Endothelial cell of umbilical vein (primary cell): ENCODE measurements at regions not wholly inside any gene's neighbourhood (a gene's known extent, or its start where the extent isn't known, plus 50 kb on each side); places are given as distances from the start of the nearest gene placed in this dataset.
"Not testable (repeated sequence)": the region's sequence is repeated elsewhere in the genome, so short reads cannot be mapped to it uniquely, and the experiment has no call there.

Source experiments
- BruUV-seq: library from RNA; stranded (reverse); fragments of 400-500 nt; replicated peaks from 2 replicates; lab custom pipeline; 2021; lab: Mats Ljungman, UMichigan
- CTCF ChIA-PET: fragments of 300-600, 350-600 bp; sonication (Branson Sonifier 250); formaldehyde crosslinking; loops from one replicate; lab custom pipeline; 2021; ENCODE audit warnings: antibody characterized with exemption, inconsistent platforms; lab: Charles Lee
- POLR2A ChIA-PET: fragments of 300-600, 350-600 bp; sonication (Branson Sonifier 250); formaldehyde crosslinking; loops from one replicate; lab custom pipeline; 2021; ENCODE audit warnings: antibody characterized with exemption, inconsistent platforms; lab: Charles Lee
- DNase-seq: peaks from one replicate; pipeline ENCODE4 v3.0.0-alpha.2; 2011; ENCODE audit warnings: low read depth, low spot score
- FAIRE-seq: peaks from 2 replicates; lab custom pipeline; 2011; peaks lifted over from hg19 to GRCh38; lab: Jason Lieb, UNC
- H2AFZ ChIP-seq: 2 replicates; pipeline ENCODE4 v1.6.0; 2012; ENCODE audit warnings: low read depth, low read length, control low read depth, inconsistent platforms
- H3K27ac ChIP-seq: 2 replicates; pipeline ENCODE4 v1.5.1; 2011; ENCODE audit warnings: low read depth, mild to moderate bottlenecking, control low read depth, low read length, moderate library complexity; ENCODE audit not compliant: insufficient read depth
- H3K27me3 ChIP-seq, 2 experiments: 2 replicates each; pipeline versions ENCODE4 v1.6.0 to v1.6.1; 2011; ENCODE audit warnings: low read length in 2 of 2, mixed read lengths in 1 of 2; ENCODE audit not compliant: control insufficient read depth in 2 of 2, insufficient read depth in 2 of 2
- H3K36me3 ChIP-seq, 2 experiments: 2 replicates in 1 of 2; 3 replicates in 1 of 2; pipeline ENCODE4 v1.5.1; 2011; ENCODE audit warnings: low read length in 2 of 2, mild to moderate bottlenecking in 1 of 2, moderate library complexity in 1 of 2; ENCODE audit not compliant: control insufficient read depth in 2 of 2, insufficient read depth in 2 of 2; ENCODE audit errors: extremely low read depth in 1 of 2
- H3K4me1 ChIP-seq: 3 replicates; pipeline ENCODE4 v1.5.1; 2011; ENCODE audit warnings: mild to moderate bottlenecking, low read length; ENCODE audit not compliant: control insufficient read depth, insufficient read depth; ENCODE audit errors: extremely low read depth
- H3K4me2 ChIP-seq: 2 replicates; pipeline ENCODE4 v1.6.1; 2011; ENCODE audit warnings: low read length, control low read depth, mixed read lengths; ENCODE audit not compliant: insufficient read depth
- H3K4me3 ChIP-seq, 3 experiments: fragments of 200-600 bp in 1 of 3; sonication (generic), shearing (Covaris generic) in 1 of 3; replicated peaks in 1 of 3; 2 replicates each; pipeline ENCODE4 v1.5.1; 2011 to 2016; ENCODE audit warnings: control low read depth in 3 of 3, low read length in 3 of 3, mild to moderate bottlenecking in 2 of 3, inconsistent platforms in 1 of 3, low read depth in 1 of 3, moderate library complexity in 1 of 3; ENCODE audit not compliant: insufficient read depth in 1 of 3
- H3K79me2 ChIP-seq: 2 replicates; pipeline ENCODE4 v1.6.0; 2012; ENCODE audit warnings: low read length, inconsistent platforms; ENCODE audit not compliant: control insufficient read depth, insufficient read depth
- H3K9ac ChIP-seq: replicated peaks from 2 replicates; pipeline ENCODE3; 2011; ENCODE audit warnings: low read length, control low read depth; ENCODE audit not compliant: insufficient read depth; ENCODE audit errors: extremely low read depth
- H3K9me1 ChIP-seq: replicated peaks from 3 replicates; pipeline ENCODE4 v1.6.0; 2011; ENCODE audit warnings: mild to moderate bottlenecking, low read length; ENCODE audit not compliant: control insufficient read depth, insufficient read depth; ENCODE audit errors: extremely low read depth
- H3K9me3 ChIP-seq: replicated peaks from 2 replicates; pipeline ENCODE4 v1.5.1; 2012; ENCODE audit warnings: low read length, inconsistent platforms; ENCODE audit not compliant: control insufficient read depth, insufficient read depth
- H4K20me1 ChIP-seq: replicated peaks from 2 replicates; pipeline ENCODE3; 2011; ENCODE audit warnings: mild to moderate bottlenecking, low read length; ENCODE audit not compliant: control insufficient read depth, insufficient read depth; ENCODE audit errors: extremely low read depth
- dilution Hi-C: fragments of 300-500 bp; cut with MboI; formaldehyde crosslinking; loops from one replicate; pipeline ENCODE4 v1.15.0; 2019; ENCODE audit warnings: low sequenced_read_pairs; ENCODE audit not compliant: extremely low pct_ligation_motif_present
- intact Hi-C: fragments of 100-400 bp; cut with micrococcal nuclease; formaldehyde crosslinking; loops from one replicate; pipeline ENCODE4 v1.10.0; 2022

- H3K27ac ChIP-seq, H3K9me1 ChIP-seq, H3K9ac ChIP-seq, dilution Hi-C loops, H3K4me2 ChIP-seq, H3K27me3 ChIP-seq, H4K20me1 ChIP-seq, POLR2A ChIA-PET, H3K36me3 ChIP-seq, BruUV-seq, FAIRE-seq, H3K4me1 ChIP-seq, H3K9me3 ChIP-seq, H2AFZ ChIP-seq, H3K4me3 ChIP-seq, intact Hi-C loops, DNase-seq, H3K79me2 ChIP-seq, CTCF ChIA-PET: not testable (repeated sequence)
Observed at GRCh38 chr16:29168515-29169259, 183.8 kb downstream of the LAT start.

- H3K36me3 ChIP-seq, H3K4me3 ChIP-seq, H3K9me3 ChIP-seq, H3K4me1 ChIP-seq, H3K4me2 ChIP-seq, dilution Hi-C loops, H4K20me1 ChIP-seq, FAIRE-seq, intact Hi-C loops, H3K9me1 ChIP-seq, H3K9ac ChIP-seq, POLR2A ChIA-PET, H3K27ac ChIP-seq, CTCF ChIA-PET, BruUV-seq, H3K27me3 ChIP-seq, H3K79me2 ChIP-seq, H2AFZ ChIP-seq, DNase-seq: not testable (repeated sequence)
Observed at GRCh38 chr16:29164442-29165089, 179.7 kb downstream of the LAT start.

- H3K4me3 ChIP-seq, BruUV-seq, DNase-seq, H3K9me1 ChIP-seq, CTCF ChIA-PET, H3K79me2 ChIP-seq, H3K27me3 ChIP-seq, POLR2A ChIA-PET, dilution Hi-C loops, FAIRE-seq, H3K9ac ChIP-seq, intact Hi-C loops, H3K27ac ChIP-seq, H3K9me3 ChIP-seq, H4K20me1 ChIP-seq, H3K36me3 ChIP-seq, H3K4me2 ChIP-seq, H2AFZ ChIP-seq: not testable (repeated sequence)
- peaks cover 17% of the 10 kb centered on the region for H3K4me1 ChIP-seq
Observed at GRCh38 chr16:29160171-29160570, 175.3 kb downstream of the LAT start.

GRCh38 chr16:29159603-29160002 lies 174.8 kb downstream of the LAT start:
- POLR2A ChIA-PET, H3K4me3 ChIP-seq, H3K79me2 ChIP-seq, H3K4me2 ChIP-seq, H3K36me3 ChIP-seq, H3K27me3 ChIP-seq, H3K27ac ChIP-seq, FAIRE-seq, H3K9ac ChIP-seq, H3K9me3 ChIP-seq, H4K20me1 ChIP-seq, H3K9me1 ChIP-seq, DNase-seq, dilution Hi-C loops, H2AFZ ChIP-seq, intact Hi-C loops, BruUV-seq, CTCF ChIA-PET: not testable (repeated sequence)
- H3K4me1 ChIP-seq: peaks cover 17% of the 10 kb centered on the region
